HG02870 (cell line): ENCODE measurements at regions not wholly inside any gene's neighbourhood (a gene's known extent, or its start where the extent isn't known, plus 50 kb on each side); places are given as distances from the start of the nearest gene placed in this dataset.
"Not testable (repeated sequence)": the region's sequence is repeated elsewhere in the genome, so short reads cannot be mapped to it uniquely, and the experiment has no call there.

Source experiments
- ATAC-seq: cut with Tn5 transposase; IDR thresholded peaks from one replicate; pipeline ENCODE4 v1.9.1; 2021; ENCODE audit warnings: mild to moderate bottlenecking, moderate library complexity; ENCODE audit not compliant: unreplicated experiment

DNA sequence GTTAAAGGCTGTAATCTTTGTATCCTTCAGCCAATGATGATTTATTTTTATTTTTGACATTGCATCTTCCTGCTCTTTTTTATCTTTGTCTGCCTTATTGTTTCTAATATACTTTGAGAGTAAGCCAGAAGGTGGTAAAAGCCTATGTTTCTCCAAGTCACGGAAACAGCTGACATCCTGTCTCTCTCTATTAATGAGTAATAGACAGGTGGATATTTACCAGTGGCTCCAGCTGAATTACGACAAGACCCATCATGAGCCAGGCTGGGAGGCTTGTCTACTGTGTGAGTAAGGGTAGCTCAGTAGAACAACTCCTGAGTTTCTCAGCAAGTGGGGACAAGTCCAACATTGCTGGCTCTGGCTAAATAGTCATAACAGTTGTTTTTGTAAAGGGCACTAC is 166.6 kb downstream of the NDFIP2 start:
- no peak for ATAC-seq

GRCh38 chr13:79646880-79647279 is 165.9 kb downstream of the NDFIP2 start:
- ATAC-seq, result no peak

GRCh38 chr13:79645569-79645968 is 164.6 kb downstream of the NDFIP2 start:
- ATAC-seq, result no peak

GRCh38 chr13:79642596-79642995 is 161.6 kb downstream of the NDFIP2 start:
- no peak for ATAC-seq

DNA sequence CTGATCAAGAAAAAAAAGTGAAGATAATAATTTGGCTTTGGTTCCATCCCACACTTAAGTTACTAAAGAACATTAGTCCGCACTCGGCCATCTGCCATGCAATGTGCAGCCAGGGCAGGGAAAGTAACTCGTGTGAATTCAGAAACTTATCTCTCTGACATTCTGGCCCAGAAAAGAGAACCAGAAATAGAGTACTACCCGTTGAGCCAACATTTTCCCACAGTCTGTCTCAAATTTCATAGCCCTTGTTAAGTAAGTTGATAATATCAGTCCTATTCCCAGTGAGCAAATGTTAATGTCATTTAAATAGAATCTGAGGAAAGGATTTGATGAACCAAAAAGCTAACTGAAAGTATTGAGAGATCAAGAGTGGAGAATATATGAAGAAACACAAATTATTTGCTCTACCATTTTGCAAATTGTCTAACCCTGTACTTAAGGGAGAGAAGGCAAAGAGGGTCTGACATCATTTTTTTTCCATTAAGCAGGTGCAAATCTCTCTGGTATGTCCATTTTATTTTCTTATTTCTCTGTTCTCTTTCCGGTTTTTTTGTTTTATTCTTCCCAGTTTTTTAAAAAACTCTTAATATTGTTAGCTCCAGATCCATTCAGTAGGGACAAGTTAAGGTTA is 156.3 kb downstream of the NDFIP2 start:
- no peak for ATAC-seq

DNA sequence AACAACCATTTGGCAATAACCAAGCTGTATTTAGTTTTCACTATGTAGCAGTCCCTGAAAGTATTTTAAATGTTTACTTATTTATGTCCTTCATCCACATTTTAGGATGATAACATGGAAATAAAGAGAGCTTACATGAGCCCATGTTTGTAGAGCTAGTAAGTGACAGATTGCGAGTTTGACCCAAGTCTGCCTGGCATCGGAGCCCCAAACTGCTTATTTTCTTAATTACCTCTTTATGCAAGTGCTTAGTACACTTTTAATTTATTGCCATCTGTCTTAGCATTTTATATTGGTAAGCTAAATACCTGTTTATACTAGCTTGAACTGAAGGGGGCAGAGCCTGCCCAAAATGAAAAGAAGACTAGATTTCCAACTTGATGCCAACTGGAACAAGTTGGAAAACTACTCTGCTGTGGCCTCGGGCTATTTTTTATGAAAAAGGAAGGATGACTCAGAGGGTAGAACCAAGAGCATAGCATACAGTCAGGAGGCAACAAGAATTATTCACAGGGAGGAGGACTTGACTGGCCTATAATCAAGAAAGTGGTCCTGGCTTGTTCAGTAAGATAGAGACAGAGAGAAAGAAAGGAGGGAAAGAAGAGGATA is 150.2 kb downstream of the NDFIP2 start:
- no peak for ATAC-seq

GRCh38 chr13:79628463-79628862 is 147.5 kb downstream of the NDFIP2 start:
- no peak for ATAC-seq

DNA sequence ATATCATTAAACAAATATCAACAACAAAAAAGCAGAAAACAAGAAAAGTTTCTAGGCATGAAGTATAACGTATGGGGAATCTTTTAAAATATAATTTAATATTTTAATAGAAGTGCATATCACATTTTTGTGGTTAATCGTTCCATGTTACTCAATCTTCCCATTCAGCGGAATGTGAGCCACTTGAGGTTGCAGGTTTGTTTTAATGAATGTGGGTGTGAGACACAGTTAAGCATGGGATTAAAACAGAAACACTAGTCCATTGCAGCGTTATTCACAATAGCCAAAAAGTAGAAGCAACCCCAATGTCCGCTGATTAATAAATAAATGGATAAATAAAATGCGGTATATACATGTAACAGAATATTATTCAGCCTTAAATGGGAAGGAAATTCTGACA is 146.0 kb downstream of the NDFIP2 start:
- no peak for ATAC-seq

DNA sequence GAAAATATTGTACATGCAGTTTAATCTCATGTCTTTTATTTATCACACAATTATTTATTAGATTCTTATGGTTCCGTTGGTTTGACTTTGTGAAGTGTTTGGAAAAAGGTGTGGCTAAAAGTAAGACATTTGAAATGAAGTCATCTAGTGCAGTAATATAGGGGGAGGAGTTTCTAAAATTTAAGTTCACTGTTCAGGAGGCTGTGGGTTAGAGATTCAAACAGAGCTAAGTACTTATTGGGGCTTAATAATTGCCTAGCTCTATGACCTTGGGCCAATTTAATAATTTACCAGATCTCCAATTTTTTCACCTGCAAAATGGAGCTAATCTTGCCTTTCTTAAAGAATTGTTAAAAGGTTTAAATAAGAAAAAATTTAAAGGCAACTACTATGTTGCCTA is 144.6 kb downstream of the NDFIP2 start:
- ATAC-seq, result no peak

DNA sequence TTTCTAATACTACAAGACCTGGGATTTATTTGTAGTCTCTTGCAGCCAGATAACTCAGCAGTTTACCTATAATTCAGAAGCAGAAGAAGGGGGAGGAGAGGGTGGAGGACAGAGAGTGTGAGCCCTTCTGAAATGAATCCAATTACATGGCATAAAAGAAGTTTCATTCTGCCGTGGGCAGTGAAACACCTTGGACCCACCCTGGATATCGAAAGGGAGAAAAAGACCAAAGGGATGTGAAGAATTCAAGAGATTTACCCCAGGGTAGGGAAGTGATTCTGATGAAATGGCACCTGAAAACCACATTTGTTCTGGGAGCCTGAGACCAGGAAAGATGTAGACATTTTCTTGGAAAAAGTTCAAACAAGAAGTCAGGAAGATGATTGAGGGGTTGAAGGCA is 140.9 kb downstream of the NDFIP2 start:
- ATAC-seq, result no peak

DNA sequence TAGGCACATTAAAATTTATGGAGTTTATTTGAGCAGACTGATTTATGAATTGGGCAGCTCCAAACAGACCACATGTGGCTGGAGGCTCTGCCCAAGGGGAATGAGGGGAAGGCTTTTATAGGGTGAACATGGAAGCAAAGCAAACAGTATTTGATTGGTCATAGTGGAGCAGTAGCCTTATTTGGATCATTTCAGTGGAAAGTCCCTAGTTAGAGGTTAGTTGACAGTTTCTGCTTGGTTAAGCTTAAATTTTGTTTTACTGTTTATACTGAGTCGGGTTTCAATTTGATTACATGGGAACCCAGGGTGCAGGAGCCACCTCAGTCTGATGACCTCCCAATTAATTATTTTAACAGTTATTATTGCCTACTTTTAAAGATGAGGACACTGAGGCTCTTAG is 140.5 kb downstream of the NDFIP2 start:
- no peak for ATAC-seq

GRCh38 chr13:79614250-79614918 is 133.4 kb downstream of the NDFIP2 start:
- ATAC-seq, result no peak

- no peak for ATAC-seq
These were observed 131.6 kb downstream of the NDFIP2 start for GRCh38 chr13:79612604-79613003.

GRCh38 chr13:79607895-79608294 is 126.9 kb downstream of the NDFIP2 start:
- ATAC-seq, result not testable (repeated sequence)
